ENCODE measurements at regions not wholly inside any gene's neighbourhood (a gene's known extent, or its start where the extent isn't known, plus 50 kb on each side); places are given as distances from the start of the nearest gene placed in this dataset.
"Not testable (repeated sequence)": the region's sequence is repeated elsewhere in the genome, so short reads cannot be mapped to it uniquely, and the experiment has no call there.

- no peak for DNase-seq
Observed at GRCh38 chr1:99361406-99361805, 97.1 kb downstream of the PLPPR4 start.

DNA sequence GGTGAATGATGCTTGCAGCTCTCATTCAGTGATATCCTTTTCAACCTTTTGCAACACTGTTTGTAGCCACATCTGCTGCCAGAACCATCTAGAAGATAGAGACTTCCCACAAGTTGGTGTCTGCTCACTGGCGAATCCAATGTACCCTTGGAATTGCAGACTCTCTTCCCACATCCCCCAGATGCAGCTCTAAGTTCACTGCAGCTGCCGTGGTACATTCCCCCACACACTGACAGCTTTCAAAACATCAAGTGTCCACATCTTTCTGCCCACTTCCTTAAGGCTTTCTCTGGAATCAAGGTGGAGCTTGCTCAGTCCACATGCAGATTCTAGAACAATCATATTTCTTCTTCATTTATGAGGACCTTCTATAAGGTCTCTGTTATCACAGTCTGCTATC lies 99.2 kb downstream of the PLPPR4 start:
- DNase-seq, result no peak

- DNase-seq, result no peak
Observed at GRCh38 chr1:99365141-99365540, 100.8 kb downstream of the PLPPR4 start.

GRCh38 chr1:99365545-99365944 lies 101.3 kb downstream of the PLPPR4 start:
- no peak for DNase-seq

DNA sequence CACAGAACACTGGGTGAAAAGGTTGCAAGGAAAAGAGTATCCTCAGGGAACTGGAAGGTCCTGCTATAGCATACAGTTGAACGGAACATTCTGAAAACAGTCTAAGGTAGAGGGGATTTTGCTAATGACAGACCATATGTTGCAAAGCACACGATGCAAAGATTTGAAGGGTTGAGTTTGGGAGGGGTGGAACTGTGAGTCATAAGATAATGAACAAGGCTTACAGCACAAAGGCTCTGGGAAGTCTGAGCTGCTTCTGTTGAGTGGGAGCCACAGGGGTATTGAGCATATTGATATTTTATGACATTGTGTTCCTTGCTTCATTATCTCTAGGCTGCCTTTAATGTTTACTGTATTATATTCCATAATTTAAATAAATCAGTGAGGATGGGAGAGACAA lies 104.9 kb downstream of the PLPPR4 start:
- DNase-seq, result no peak

GRCh38 chr1:99370476-99370875 lies 106.2 kb downstream of the PLPPR4 start:
- no peak for DNase-seq

DNA sequence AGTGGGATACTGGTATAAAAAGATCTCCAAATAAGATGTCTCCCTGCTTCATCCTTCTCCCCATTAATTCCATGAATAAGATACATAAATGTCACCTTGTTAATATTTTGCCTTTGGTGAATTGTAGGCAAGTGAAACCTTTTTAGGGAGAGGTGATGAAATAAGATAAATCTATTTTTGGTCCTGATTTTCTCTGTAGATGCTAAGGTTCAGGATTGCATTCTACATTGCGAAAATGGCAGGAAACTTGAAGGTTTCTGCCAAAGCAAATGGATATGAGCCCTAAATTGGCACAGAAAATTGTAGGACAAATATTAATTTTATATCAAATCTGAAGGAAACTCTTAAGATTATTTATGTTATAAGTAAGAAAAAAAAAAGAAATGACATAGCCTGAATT lies 107.1 kb downstream of the PLPPR4 start:
- no peak for DNase-seq

GRCh38 chr1:99374109-99374508 lies 109.8 kb downstream of the PLPPR4 start:
- no peak for DNase-seq

DNA sequence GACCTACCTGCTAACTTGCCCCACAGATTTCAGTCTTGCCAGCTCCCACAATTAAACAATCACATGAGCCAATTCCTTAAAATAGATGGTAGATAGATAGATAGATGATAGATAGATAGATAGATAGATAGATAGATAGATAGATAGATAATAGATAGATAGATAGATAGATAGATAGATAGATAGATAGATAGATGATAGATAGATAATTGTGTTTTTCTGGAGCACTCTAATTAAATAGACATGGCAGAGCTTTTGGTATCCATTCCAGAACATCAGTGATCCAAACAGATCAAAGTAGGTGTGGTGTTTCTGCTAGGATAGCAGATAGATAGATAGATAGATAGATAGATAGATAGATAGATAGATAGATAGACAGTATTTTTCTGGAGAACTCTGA lies 110.4 kb downstream of the PLPPR4 start:
- not testable (repeated sequence) for DNase-seq

DNA sequence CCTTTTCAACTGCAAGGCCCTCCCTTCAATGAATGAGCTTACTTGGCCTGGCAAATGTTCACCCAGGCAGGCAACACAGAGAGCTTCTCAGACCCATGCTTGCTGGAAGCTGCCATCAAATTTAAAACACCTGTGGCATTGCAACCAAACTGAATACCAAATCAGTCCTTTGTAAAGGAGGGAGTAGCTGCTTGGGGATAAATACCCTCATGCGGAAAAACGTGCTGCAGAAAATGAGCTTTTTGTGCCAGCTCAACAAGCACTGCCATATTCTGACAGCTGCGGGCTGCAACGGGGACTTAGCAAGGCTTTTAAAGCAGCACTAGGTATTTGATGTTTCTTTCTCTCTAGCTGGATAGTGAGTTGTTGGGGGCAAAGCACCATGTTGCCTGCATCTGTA lies 119.7 kb downstream of the PLPPR4 start:
- no peak for DNase-seq

GRCh38 chr1:99385852-99386251 lies 121.6 kb downstream of the PLPPR4 start:
- DNase-seq, result no peak

DNA sequence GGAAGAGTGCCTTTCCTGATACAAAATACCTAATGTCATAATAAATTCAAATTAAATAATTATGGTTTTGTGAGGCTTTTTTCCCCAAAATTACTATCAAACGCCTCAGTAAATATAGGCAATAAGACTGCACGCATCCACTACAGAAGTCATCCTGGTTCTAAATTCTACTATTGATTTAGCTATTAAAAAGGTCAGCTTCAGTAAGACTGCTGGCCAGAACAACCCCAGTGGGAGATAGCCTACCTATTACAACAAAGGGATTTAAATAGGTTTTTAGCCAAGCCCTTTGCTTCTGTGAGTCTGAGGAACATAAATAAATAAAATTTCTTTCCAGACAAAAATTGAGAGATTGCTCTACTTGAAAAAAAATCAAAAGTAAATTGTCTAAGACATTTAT lies 132.1 kb downstream of the PLPPR4 start:
- DNase-seq, result no peak

DNA sequence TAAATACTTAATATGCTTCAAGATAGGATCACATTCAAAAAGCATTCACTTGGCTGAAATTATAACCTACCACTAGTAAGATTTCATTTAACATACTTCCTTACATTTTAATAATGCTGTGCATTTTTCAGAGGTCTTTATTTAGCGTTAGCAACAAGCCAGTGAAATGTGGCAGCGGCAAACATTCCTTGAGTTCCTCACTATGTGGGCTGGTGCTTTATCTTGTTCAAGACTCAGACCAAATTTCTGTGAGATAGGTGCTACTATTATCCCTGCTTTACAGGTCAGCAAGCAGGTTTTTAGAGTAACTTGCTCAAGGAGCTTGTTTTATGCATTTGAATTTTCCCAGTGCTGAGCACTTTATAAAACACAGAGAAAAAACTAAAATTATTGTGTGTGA lies 132.7 kb downstream of the PLPPR4 start:
- no peak for DNase-seq

- DNase-seq, result no peak
Observed at GRCh38 chr1:99397863-99398262, 133.6 kb downstream of the PLPPR4 start.

GRCh38 chr1:99401556-99401955 lies 137.3 kb downstream of the PLPPR4 start:
- not testable (repeated sequence) for DNase-seq

DNA sequence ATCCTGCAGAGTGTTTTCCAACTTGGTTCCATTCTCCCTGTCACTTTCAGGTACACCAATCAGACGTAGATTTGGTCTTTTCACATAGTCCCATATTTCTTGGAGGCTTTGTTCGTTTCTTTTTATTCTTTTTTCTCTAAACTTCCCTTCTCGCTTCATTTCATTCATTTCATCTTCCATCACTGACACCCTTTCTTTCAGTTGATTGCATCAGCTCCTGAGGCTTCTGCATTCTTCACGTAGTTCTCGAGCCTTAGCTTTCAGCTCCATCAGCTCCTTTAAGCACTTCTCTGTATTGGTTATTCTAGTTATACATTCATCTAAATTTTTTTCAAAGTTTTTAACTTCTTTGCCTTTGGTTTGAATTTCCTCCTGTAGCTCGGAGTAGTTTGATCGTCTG lies 140.1 kb downstream of the PLPPR4 start:
- DNase-seq, result not testable (repeated sequence)

DNA sequence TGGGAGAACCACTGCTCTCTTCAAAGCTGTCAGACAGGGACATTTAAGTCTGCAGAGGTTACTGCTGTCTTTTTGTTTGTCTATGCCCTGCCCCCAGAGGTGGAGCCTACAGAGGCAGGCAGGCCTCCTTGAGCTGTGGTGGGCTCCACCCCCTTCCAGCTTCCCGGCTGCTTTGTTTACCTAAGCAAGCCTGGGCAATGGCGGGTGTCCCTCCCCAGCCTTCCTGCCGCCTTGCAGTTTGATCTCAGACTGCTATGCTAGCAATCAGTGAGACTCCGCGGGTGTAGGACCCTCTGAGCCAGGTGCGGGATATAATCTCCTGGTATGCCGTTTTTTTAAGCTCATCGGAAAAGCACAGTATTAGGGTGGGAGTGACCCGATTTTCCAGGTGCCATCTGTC lies 141.0 kb downstream of the PLPPR4 start:
- not testable (repeated sequence) for DNase-seq

GRCh38 chr1:99407018-99407417 lies 142.7 kb downstream of the PLPPR4 start:
- no peak for DNase-seq

GRCh38 chr1:99424087-99424486 lies 159.8 kb downstream of the PLPPR4 start:
- no peak for DNase-seq

GRCh38 chr1:99429754-99430153 lies 165.5 kb downstream of the PLPPR4 start:
- DNase-seq, result no peak

DNA sequence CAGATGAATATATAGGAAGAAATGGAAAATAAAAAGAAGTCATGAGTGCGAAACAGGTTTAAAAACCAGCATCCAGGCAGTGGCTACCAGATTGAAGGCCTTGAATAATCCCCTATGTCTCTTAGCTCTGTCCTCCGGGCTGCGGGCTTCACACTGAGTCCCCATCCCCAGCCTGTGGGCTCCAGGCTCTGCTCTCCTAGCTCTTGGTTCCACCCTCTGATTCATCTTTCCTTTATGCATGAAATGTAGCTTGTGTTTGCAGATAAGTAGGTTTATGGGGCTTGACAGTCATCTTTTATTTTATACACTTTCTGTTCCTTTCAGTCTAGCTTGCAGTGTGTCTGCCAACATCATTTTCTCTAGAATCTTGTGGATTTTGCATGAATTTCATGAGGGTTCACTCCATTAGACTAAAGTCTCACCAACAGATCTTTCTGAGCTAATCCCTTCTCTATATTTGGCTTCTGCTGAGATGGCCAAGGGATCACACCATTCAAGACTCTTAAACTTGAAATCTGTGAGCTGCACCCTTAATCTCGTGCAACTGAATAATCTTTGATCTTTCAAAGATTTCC lies 174.5 kb downstream of the PLPPR4 start:
- DNase-seq, result no peak

- DNase-seq, result no peak
Observed at GRCh38 chr1:99439433-99440075, 175.3 kb downstream of the PLPPR4 start.

- no peak for DNase-seq
Observed at GRCh38 chr1:99441299-99442095, 177.2 kb downstream of the PLPPR4 start.

GRCh38 chr1:99444211-99444927 lies 180.1 kb downstream of the PLPPR4 start:
- not testable (repeated sequence) for DNase-seq
